ENCODE measurements at regions not wholly inside any gene's neighbourhood (a gene's known extent, or its start where the extent isn't known, plus 50 kb on each side); places are given as distances from the start of the nearest gene placed in this dataset.
"Not testable (repeated sequence)": the region's sequence is repeated elsewhere in the genome, so short reads cannot be mapped to it uniquely, and the experiment has no call there.

- Histone ChIP-seq H3K4me1 (no peaks in the 10 kb centered on the region; the same call in 1 of the 2 replicates), H3K27me3 (no peaks in the 10 kb centered on the region), H3K4me3 (ENCODE audit: low read depth, low read length) (no peak overlapping the region), H3K36me3 (no peaks in the 10 kb centered on the region), H3K9me3 (no peaks in the 10 kb centered on the region)
- no peak for TF ChIP-seq CTCF (IDR thresholded peaks at IDR 0.05; ENCODE audit: low read depth, low read length)
- no peak for DNase-seq
These were observed 144.2 kb upstream of the SOD1 start for GRCh38 chr21:31515253-31515652.

- Histone ChIP-seq H3K9me3 (no peaks in the 10 kb centered on the region), H3K4me3 (ENCODE audit: low read depth, low read length) (0 out of 2 replicates have a peak overlapping the region, but pooled peaks have one; percentile 6), H3K4me1 (no peaks in the 10 kb centered on the region; the same call in 1 of the 2 replicates), H3K27me3 (no peaks in the 10 kb centered on the region), H3K36me3 (no peaks in the 10 kb centered on the region)
- peak; percentile 75 for DNase-seq
- TF ChIP-seq CTCF (IDR thresholded peaks at IDR 0.05; ENCODE audit: low read depth, low read length): peak; percentile 51
These were observed 144.9 kb upstream of the SOD1 start for GRCh38 chr21:31514598-31514997.

- H3K9me3 ChIP-seq; H3K36me3 ChIP-seq; DNase-seq; H3K4me1 ChIP-seq; H3K27me3 ChIP-seq; H3K4me3 ChIP-seq (ENCODE audit: low read depth, low read length): not testable (repeated sequence)
These were observed 146.0 kb upstream of the SOD1 start for GRCh38 chr21:31513541-31513940.

- H3K4me1 ChIP-seq; H3K4me3 ChIP-seq (ENCODE audit: low read depth, low read length); H3K36me3 ChIP-seq; DNase-seq; H3K9me3 ChIP-seq; H3K27me3 ChIP-seq: not testable (repeated sequence)
These were observed 147.5 kb upstream of the SOD1 start for GRCh38 chr21:31511999-31512398.

- Histone ChIP-seq H3K4me1 (no peaks in the 10 kb centered on the region; the same call in 1 of the 2 replicates), H3K36me3 (no peaks in the 10 kb centered on the region), H3K27me3 (no peaks in the 10 kb centered on the region), H3K4me3 (ENCODE audit: low read depth, low read length) (no peak overlapping the region), H3K9me3 (no peaks in the 10 kb centered on the region)
- DNase-seq: no peak
- no peak for TF ChIP-seq CTCF (IDR thresholded peaks at IDR 0.05; ENCODE audit: low read depth, low read length)
These were observed 148.2 kb upstream of the SOD1 start for GRCh38 chr21:31511258-31511657.

- Histone ChIP-seq H3K36me3 (no peaks in the 10 kb centered on the region), H3K4me3 (ENCODE audit: low read depth, low read length) (no peak overlapping the region), H3K4me1 (no peaks in the 10 kb centered on the region), H3K9me3 (no peaks in the 10 kb centered on the region), H3K27me3 (no peaks in the 10 kb centered on the region)
- TF ChIP-seq CTCF (IDR thresholded peaks at IDR 0.05; ENCODE audit: low read depth, low read length): peak; percentile 36; the same call in 1 of the 2 replicates
- peak; percentile 59 for DNase-seq
These were observed 150.1 kb upstream of the SOD1 start for GRCh38 chr21:31509194-31510017.

- Histone ChIP-seq H3K4me1 (no peaks in the 10 kb centered on the region), H3K9me3 (no peaks in the 10 kb centered on the region), H3K4me3 (ENCODE audit: low read depth, low read length) (no peak overlapping the region), H3K36me3 (no peaks in the 10 kb centered on the region), H3K27me3 (no peaks in the 10 kb centered on the region)
- TF ChIP-seq CTCF (IDR thresholded peaks at IDR 0.05; ENCODE audit: low read depth, low read length): no peak
- DNase-seq: no peak
These were observed 153.5 kb upstream of the SOD1 start for GRCh38 chr21:31505975-31506374.
